Lower leg skin (tissue), 3 donors: ENCODE measurements at regions not wholly inside any gene's neighbourhood (a gene's known extent, or its start where the extent isn't known, plus 50 kb on each side); places are given as distances from the start of the nearest gene placed in this dataset.

ENCODE experiments used
- POLR2A ChIP-seq, 2 donors: fragments of 450-650 bp; IDR thresholded peaks; one replicate each; pipeline ENCODE4 v1.6.1; 2016 to 2017; ENCODE audit warnings: antibody characterized with exemption in 2 of 2, mild to moderate bottlenecking in 1 of 2, moderate library complexity in 1 of 2
- TF ChIP-seq, protein P1 (sequence below), 3 donors: fragments of 450-650 bp; IDR thresholded peaks; one replicate each; pipeline ENCODE4 v1.5.1; 2016; ENCODE audit warnings: antibody characterized with exemption in 3 of 3, mild to moderate bottlenecking in 3 of 3, moderate library complexity in 2 of 3

DNA sequence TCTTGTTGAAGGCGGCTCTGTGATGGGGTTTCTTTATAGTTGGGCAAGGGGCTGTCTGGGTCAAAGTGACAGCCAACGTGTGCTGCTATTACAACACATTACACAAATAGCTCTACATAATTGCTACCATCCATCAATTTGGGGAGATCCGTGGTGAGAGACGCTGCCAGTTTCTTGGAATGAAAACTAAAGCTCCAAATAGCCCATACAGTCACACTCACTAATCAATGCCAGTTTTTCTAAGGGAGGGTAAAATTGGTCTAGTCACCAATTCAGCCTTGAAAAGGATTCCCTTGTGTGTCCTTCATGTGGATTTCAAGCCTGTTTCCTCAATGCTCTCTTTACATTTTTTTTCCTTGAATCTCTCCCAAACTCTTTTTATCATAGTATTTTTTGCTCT is 343.3 kb upstream of the KLF4 start:
- TF ChIP-seq, protein P1, sequence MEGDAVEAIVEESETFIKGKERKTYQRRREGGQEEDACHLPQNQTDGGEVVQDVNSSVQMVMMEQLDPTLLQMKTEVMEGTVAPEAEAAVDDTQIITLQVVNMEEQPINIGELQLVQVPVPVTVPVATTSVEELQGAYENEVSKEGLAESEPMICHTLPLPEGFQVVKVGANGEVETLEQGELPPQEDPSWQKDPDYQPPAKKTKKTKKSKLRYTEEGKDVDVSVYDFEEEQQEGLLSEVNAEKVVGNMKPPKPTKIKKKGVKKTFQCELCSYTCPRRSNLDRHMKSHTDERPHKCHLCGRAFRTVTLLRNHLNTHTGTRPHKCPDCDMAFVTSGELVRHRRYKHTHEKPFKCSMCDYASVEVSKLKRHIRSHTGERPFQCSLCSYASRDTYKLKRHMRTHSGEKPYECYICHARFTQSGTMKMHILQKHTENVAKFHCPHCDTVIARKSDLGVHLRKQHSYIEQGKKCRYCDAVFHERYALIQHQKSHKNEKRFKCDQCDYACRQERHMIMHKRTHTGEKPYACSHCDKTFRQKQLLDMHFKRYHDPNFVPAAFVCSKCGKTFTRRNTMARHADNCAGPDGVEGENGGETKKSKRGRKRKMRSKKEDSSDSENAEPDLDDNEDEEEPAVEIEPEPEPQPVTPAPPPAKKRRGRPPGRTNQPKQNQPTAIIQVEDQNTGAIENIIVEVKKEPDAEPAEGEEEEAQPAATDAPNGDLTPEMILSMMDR (IDR thresholded peaks at IDR 0.05): no peak
- no peak for TF ChIP-seq POLR2A (IDR thresholded peaks at IDR 0.05)
